Suprapubic skin (tissue), 4 donors: ENCODE measurements at regions not wholly inside any gene's neighbourhood (a gene's known extent, or its start where the extent isn't known, plus 50 kb on each side); places are given as distances from the start of the nearest gene placed in this dataset.

Experiments
- DNase-seq, 2 donors: peaks; one replicate each; pipeline ENCODE4 v3.0.0-alpha.2; 2019; ENCODE audit warnings: low spot score in 2 of 2
- H3K27ac ChIP-seq: fragments of 200-600 bp; sonication (generic); one replicate; pipeline ENCODE4 v1.5.1; 2019
- H3K27me3 ChIP-seq: fragments of 200-600 bp; sonication (generic); one replicate; pipeline ENCODE4 v1.5.1; 2019
- H3K36me3 ChIP-seq: fragments of 200-600 bp; sonication (generic); one replicate; pipeline ENCODE4 v1.5.1; 2019
- H3K4me1 ChIP-seq: fragments of 200-600 bp; sonication (generic); one replicate; pipeline ENCODE4 v1.5.1; 2019
- H3K4me3 ChIP-seq: fragments of 200-600 bp; sonication (generic); one replicate; pipeline ENCODE4 v1.5.1; 2019; ENCODE audit warnings: mild to moderate bottlenecking
- H3K9me3 ChIP-seq: fragments of 200-600 bp; sonication (generic); one replicate; pipeline ENCODE4 v1.5.1; 2019
- CTCF ChIP-seq, 2 donors: fragments of 200-600 bp in 1 of 2; fragments of 450-650 bp in 1 of 2; sonication (generic) in 1 of 2; IDR thresholded peaks; one replicate each; pipeline ENCODE4 v1.5.1; 2016 to 2019; ENCODE audit warnings: antibody characterized with exemption in 2 of 2, mild to moderate bottlenecking in 1 of 2, moderate library complexity in 1 of 2
- EP300 ChIP-seq: sonication (generic); formaldehyde crosslinking; IDR thresholded peaks from one replicate; pipeline ENCODE4 v1.6.1; 2017; ENCODE audit warnings: antibody characterized with exemption
- POLR2A ChIP-seq, 2 donors: fragments of 450-650 bp; IDR thresholded peaks; one replicate each; pipeline ENCODE4 v1.6.1; 2017; ENCODE audit warnings: antibody characterized with exemption in 2 of 2, mild to moderate bottlenecking in 2 of 2, moderate library complexity in 2 of 2
- POLR2AphosphoS5 ChIP-seq, 3 donors: sonication (generic); formaldehyde crosslinking; IDR thresholded peaks; one replicate each; pipeline ENCODE4 v1.6.1; 2017; ENCODE audit warnings: antibody characterized with exemption in 3 of 3
- WGBS: methylation state at CpG from one replicate; pipeline ENCODE4 v1.1.5; 2018; 5-methylcytosine and 5-hydroxymethylcytosine counted together

GRCh38 chr1:25096307-25097150 is 135.8 kb downstream of the SYF2 start:
- H3K9me3 ChIP-seq = no peaks in the 10 kb centered on the region
- no peak for DNase-seq
- peaks cover 4% of the 10 kb centered on the region for H3K27me3 ChIP-seq
- WGBS = 84% methylated on average over 8 of the region's 8 CpGs
- no peak overlapping the region for H3K4me3 ChIP-seq
- H3K27ac ChIP-seq = no peak overlapping the region
- peaks cover 3% of the 10 kb centered on the region for H3K4me1 ChIP-seq
- H3K36me3 ChIP-seq = no peaks in the 10 kb centered on the region
- TF ChIP-seq EP300 = no peak
- TF ChIP-seq CTCF (IDR thresholded peaks at IDR 0.05) = no peak
- TF ChIP-seq POLR2A (IDR thresholded peaks at IDR 0.05) = no peak
- TF ChIP-seq POLR2AphosphoS5 (IDR thresholded peaks at IDR 0.05) = no peak

GRCh38 chr1:25095635-25096200 is 136.6 kb downstream of the SYF2 start:
- peaks cover 4% of the 10 kb centered on the region for H3K27me3 ChIP-seq
- H3K4me3 ChIP-seq = no peak overlapping the region
- H3K4me1 ChIP-seq = peaks cover 3% of the 10 kb centered on the region
- TF ChIP-seq POLR2A (IDR thresholded peaks at IDR 0.05) (no peak), EP300 (no peak), POLR2AphosphoS5 (IDR thresholded peaks at IDR 0.05) (no peak), CTCF (IDR thresholded peaks at IDR 0.05) (no peak)
- H3K27ac ChIP-seq = no peak overlapping the region
- H3K36me3 ChIP-seq = no peaks in the 10 kb centered on the region
- WGBS = 72% methylated on average over 5 of the region's 5 CpGs
- no peak for DNase-seq
- H3K9me3 ChIP-seq = no peaks in the 10 kb centered on the region

DNA sequence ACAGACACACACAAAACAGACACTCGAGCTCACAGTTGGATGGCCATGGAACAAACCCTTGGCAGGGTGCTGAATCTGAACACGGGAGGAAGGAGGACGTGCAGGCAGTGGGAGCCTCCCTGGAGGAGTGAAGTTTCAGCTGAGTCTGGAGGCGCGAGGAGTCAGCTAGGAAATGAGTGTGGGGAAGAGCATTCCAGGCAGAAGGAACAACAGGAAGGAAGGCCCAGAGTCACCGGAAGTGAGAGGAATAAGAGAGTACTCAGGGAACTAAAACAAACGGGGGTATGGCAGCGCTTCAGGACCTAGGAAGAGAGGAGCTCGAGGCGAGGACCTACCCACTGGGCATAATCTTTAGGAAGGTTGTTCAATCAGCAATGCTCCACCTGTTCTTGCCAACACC is 137.3 kb downstream of the SYF2 start:
- H3K27me3 ChIP-seq = peaks cover 4% of the 10 kb centered on the region
- peaks cover 3% of the 10 kb centered on the region for H3K4me1 ChIP-seq
- H3K27ac ChIP-seq = no peak overlapping the region
- no peak overlapping the region for H3K4me3 ChIP-seq
- 80% methylated on average over 10 of the region's 10 CpGs for WGBS
- no peak for DNase-seq
- no peaks in the 10 kb centered on the region for H3K36me3 ChIP-seq
- TF ChIP-seq CTCF (IDR thresholded peaks at IDR 0.05) (no peak), EP300 (no peak), POLR2A (IDR thresholded peaks at IDR 0.05) (no peak), POLR2AphosphoS5 (IDR thresholded peaks at IDR 0.05) (no peak)
- no peaks in the 10 kb centered on the region for H3K9me3 ChIP-seq

- no peak for DNase-seq
- 93% methylated on average over 3 of the region's 3 CpGs for WGBS
- H3K4me3 ChIP-seq = no peak overlapping the region
- TF ChIP-seq POLR2A (IDR thresholded peaks at IDR 0.05) (no peak), POLR2AphosphoS5 (IDR thresholded peaks at IDR 0.05) (no peak), EP300 (no peak), CTCF (IDR thresholded peaks at IDR 0.05) (no peak)
- H3K27me3 ChIP-seq = peaks cover 6% of the 10 kb centered on the region
- no peaks in the 10 kb centered on the region for H3K9me3 ChIP-seq
- H3K27ac ChIP-seq = no peak overlapping the region
- no peaks in the 10 kb centered on the region for H3K36me3 ChIP-seq
- peaks cover under 1% of the 10 kb centered on the region for H3K4me1 ChIP-seq
Measured at GRCh38 chr1:25094229-25094628, 138.1 kb downstream of the SYF2 start.

- Histone ChIP-seq H3K4me1 (no peaks in the 10 kb centered on the region), H3K27me3 (peaks cover 2% of the 10 kb centered on the region), H3K9me3 (no peaks in the 10 kb centered on the region), H3K36me3 (no peaks in the 10 kb centered on the region), H3K27ac (no peak overlapping the region), H3K4me3 (no peak overlapping the region)
- TF ChIP-seq POLR2AphosphoS5 (IDR thresholded peaks at IDR 0.05) (no peak), POLR2A (IDR thresholded peaks at IDR 0.05) (no peak), CTCF (IDR thresholded peaks at IDR 0.05) (no peak), EP300 (no peak)
- WGBS = 78% methylated on average over 2 of the region's 4 CpGs
- DNase-seq = no peak
Measured at GRCh38 chr1:25091658-25092057, 140.6 kb downstream of the SYF2 start.
